ENCODE measurements at regions not wholly inside any gene's neighbourhood (a gene's known extent, or its start where the extent isn't known, plus 50 kb on each side); places are given as distances from the start of the nearest gene placed in this dataset.
A peak's percentile ranks its signal among the peaks of the same experiment; 100 is the strongest.
"Not testable (repeated sequence)": the region's sequence is repeated elsewhere in the genome, so short reads cannot be mapped to it uniquely, and the experiment has no call there.

GRCh38 chr5:60445427-60445826, 254.5 kb downstream of the DEPDC1B start:
- no peak for DNase-seq (ENCODE audit: low read depth in 2 of 2)

- no peak for DNase-seq (ENCODE audit: low read depth in 2 of 2)
Observed at GRCh38 chr5:60444661-60445360, 255.2 kb downstream of the DEPDC1B start.

GRCh38 chr5:60439552-60439951, 260.4 kb downstream of the DEPDC1B start:
- DNase-seq (ENCODE audit: low read depth in 2 of 2): no peak

- no peak for DNase-seq (ENCODE audit: low read depth in 2 of 2)
Observed at GRCh38 chr5:60437308-60437707, 262.7 kb downstream of the DEPDC1B start.

GRCh38 chr5:60436518-60436917, 263.4 kb downstream of the DEPDC1B start:
- DNase-seq (ENCODE audit: low read depth in 2 of 2): no peak

GRCh38 chr5:60435808-60436207, 264.2 kb downstream of the DEPDC1B start:
- no peak for DNase-seq (ENCODE audit: low read depth in 2 of 2)

- DNase-seq (ENCODE audit: low read depth in 2 of 2): not testable (repeated sequence)
Observed at GRCh38 chr5:60426189-60426588, 273.8 kb downstream of the DEPDC1B start.

- DNase-seq (ENCODE audit: low read depth in 2 of 2): not testable (repeated sequence)
Observed at GRCh38 chr5:60420773-60421172, 279.2 kb downstream of the DEPDC1B start.

- DNase-seq (ENCODE audit: low read depth in 2 of 2): no peak
Observed at GRCh38 chr5:60417500-60418181, 282.3 kb downstream of the DEPDC1B start.

- DNase-seq (ENCODE audit: low read depth in 2 of 2): no peak
Observed at GRCh38 chr5:60415443-60415842, 284.5 kb downstream of the DEPDC1B start.

- no peak for DNase-seq (ENCODE audit: low read depth in 2 of 2)
Observed at GRCh38 chr5:60410427-60410826, 289.5 kb downstream of the DEPDC1B start.

GRCh38 chr5:60404171-60404570, 295.8 kb downstream of the DEPDC1B start:
- no peak for DNase-seq (ENCODE audit: low read depth in 2 of 2)

GRCh38 chr5:60403343-60404006, 296.5 kb downstream of the DEPDC1B start:
- DNase-seq (ENCODE audit: low read depth in 2 of 2): no peak

- DNase-seq (ENCODE audit: low read depth in 2 of 2): no peak
Observed at GRCh38 chr5:60402161-60402785, 297.7 kb downstream of the DEPDC1B start.

GRCh38 chr5:60401526-60401925, 298.4 kb downstream of the DEPDC1B start:
- no peak for DNase-seq (ENCODE audit: low read depth in 2 of 2)

GRCh38 chr5:60399507-60399906, 300.5 kb downstream of the DEPDC1B start:
- no peak for DNase-seq (ENCODE audit: low read depth in 2 of 2)

GRCh38 chr5:60395712-60396329, 304.1 kb downstream of the DEPDC1B start:
- DNase-seq (ENCODE audit: low read depth in 2 of 2): no peak

- no peak for DNase-seq (ENCODE audit: low read depth in 2 of 2)
Observed at GRCh38 chr5:60387051-60387440, 312.9 kb downstream of the DEPDC1B start.

GRCh38 chr5:60386436-60387050, 313.4 kb downstream of the DEPDC1B start:
- DNase-seq (ENCODE audit: low read depth in 2 of 2): no peak

- peak; percentile 5 to 8 for DNase-seq (ENCODE audit: low read depth in 2 of 2)
Observed at GRCh38 chr5:60382716-60383115, 317.2 kb downstream of the DEPDC1B start.

- no peak for DNase-seq (ENCODE audit: low read depth in 2 of 2)
Observed at GRCh38 chr5:60379907-60380306, 320.1 kb downstream of the DEPDC1B start.

- DNase-seq (ENCODE audit: low read depth in 2 of 2): peak in 1 of 2 experiments; percentile 8
Observed at GRCh38 chr5:60377826-60378225, 322.1 kb downstream of the DEPDC1B start.

Measured in fibroblast of skin of left biceps (primary cell).